ENCODE measurements at regions not wholly inside any gene's neighbourhood (a gene's known extent, or its start where the extent isn't known, plus 50 kb on each side); places are given as distances from the start of the nearest gene placed in this dataset.

DNA sequence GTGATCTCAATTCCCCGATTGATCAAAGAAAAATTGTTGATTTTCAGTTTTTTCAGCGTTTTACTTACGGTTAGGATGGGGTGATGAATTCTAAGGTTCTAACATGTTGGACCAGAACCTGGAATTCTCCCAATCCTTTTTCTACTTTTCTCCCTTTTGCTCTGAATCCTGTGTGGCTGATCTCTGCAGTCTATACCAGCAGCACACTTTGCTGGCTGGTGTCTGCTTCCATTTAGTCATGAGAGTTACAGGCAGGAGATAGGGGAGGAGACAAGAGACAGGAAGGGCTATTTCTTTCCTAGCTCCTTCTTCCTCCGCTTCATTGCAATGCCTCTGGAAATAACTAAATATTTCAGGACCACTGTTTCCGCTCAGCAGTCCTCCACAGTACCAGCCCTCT, 623.9 kb downstream of the CENPC start:
- TF ChIP-seq EZH2 (IDR thresholded peaks at IDR 0.05; ENCODE audit: low read length): no peak
- TF ChIP-seq, protein P1, sequence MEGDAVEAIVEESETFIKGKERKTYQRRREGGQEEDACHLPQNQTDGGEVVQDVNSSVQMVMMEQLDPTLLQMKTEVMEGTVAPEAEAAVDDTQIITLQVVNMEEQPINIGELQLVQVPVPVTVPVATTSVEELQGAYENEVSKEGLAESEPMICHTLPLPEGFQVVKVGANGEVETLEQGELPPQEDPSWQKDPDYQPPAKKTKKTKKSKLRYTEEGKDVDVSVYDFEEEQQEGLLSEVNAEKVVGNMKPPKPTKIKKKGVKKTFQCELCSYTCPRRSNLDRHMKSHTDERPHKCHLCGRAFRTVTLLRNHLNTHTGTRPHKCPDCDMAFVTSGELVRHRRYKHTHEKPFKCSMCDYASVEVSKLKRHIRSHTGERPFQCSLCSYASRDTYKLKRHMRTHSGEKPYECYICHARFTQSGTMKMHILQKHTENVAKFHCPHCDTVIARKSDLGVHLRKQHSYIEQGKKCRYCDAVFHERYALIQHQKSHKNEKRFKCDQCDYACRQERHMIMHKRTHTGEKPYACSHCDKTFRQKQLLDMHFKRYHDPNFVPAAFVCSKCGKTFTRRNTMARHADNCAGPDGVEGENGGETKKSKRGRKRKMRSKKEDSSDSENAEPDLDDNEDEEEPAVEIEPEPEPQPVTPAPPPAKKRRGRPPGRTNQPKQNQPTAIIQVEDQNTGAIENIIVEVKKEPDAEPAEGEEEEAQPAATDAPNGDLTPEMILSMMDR (optimal IDR thresholded peaks at IDR 0.05 in 1 of 3, IDR thresholded peaks at IDR 0.05 in 1 of 3, conservative IDR thresholded peaks at IDR 0.05 in 1 of 3; ENCODE audit: extremely low read depth in 1 of 3, insufficient read depth in 2 of 3, low read length in 3 of 3): no peak

Data from keratinocyte (primary cell).